HEK293 (cell line): ENCODE measurements at regions not wholly inside any gene's neighbourhood (a gene's known extent, or its start where the extent isn't known, plus 50 kb on each side); places are given as distances from the start of the nearest gene placed in this dataset.
"Not testable (repeated sequence)": the region's sequence is repeated elsewhere in the genome, so short reads cannot be mapped to it uniquely, and the experiment has no call there.

Source experiments
- CTCF ChIA-PET: fragments of 350-600 bp; formaldehyde crosslinking; extraction: SDS; loops from one replicate; lab custom pipeline; 2021; ENCODE audit warnings: antibody characterized with exemption; lab: Yijun Ruan, JAX
- POLR2A ChIA-PET: fragments of 300-600 bp; formaldehyde crosslinking; extraction: SDS; loops from one replicate; lab custom pipeline; 2020; ENCODE audit warnings: antibody characterized with exemption, inconsistent platforms; lab: Yijun Ruan, JAX
- H3K27ac ChIP-seq: fragments of 200-500 bp; sonication (Bioruptor generic); 2 replicates; pipeline ENCODE4 v1.5.1; 2014; ENCODE audit warnings: low read depth, low read length, control low read depth, inconsistent platforms; ENCODE audit errors: extremely low read depth
- H3K36me3 ChIP-seq, 2 experiments: fragments of 200-500 bp in 1 of 2; sonication (Bioruptor generic) in 1 of 2; 1 replicate in 1 of 2; 2 replicates in 1 of 2; pipeline ENCODE4 v1.5.1; 2014 to 2017; ENCODE audit warnings: inconsistent platforms in 2 of 2, low read length in 2 of 2; ENCODE audit not compliant: control insufficient read depth in 2 of 2, insufficient read depth in 1 of 2
- H3K4me1 ChIP-seq: fragments of 200-500 bp; sonication (Bioruptor generic); 2 replicates; pipeline ENCODE4 v1.5.1; 2014; ENCODE audit warnings: mild to moderate bottlenecking, low read length, inconsistent platforms; ENCODE audit not compliant: control insufficient read depth, insufficient read depth
- H3K4me3 ChIP-seq: 2 replicates; pipeline ENCODE4 v1.5.1; 2011; ENCODE audit warnings: low read depth, mild to moderate bottlenecking, control low read depth, low read length, moderate library complexity
- H3K9me3 ChIP-seq: fragments of 200-500 bp; sonication (Bioruptor generic); 2 replicates; pipeline ENCODE4 v1.5.1; 2014; ENCODE audit warnings: low read depth, low read length, inconsistent platforms; ENCODE audit not compliant: control insufficient read depth, insufficient read depth
- FEZF1 ChIP-seq: fragments of 450-650 bp; formaldehyde crosslinking; IDR thresholded peaks from 2 replicates; pipeline ENCODE4 v1.5.1; 2016; ENCODE audit warnings: missing biosample characterization, missing genetic modification characterization
- IKZF3 ChIP-seq: fragments of 450-650 bp; IDR thresholded peaks from 2 replicates; pipeline ENCODE4 v1.5.0; 2018; ENCODE audit warnings: missing biosample characterization, mild to moderate bottlenecking, missing genetic modification characterization, moderate library complexity
- KLF1 ChIP-seq: fragments of 450-650 bp; formaldehyde crosslinking; IDR thresholded peaks from 2 replicates; pipeline ENCODE4 v1.5.1; 2016; ENCODE audit warnings: missing biosample characterization, missing genetic modification characterization
- KLF10 ChIP-seq: fragments of 450-650 bp; IDR thresholded peaks from 2 replicates; pipeline ENCODE4 v1.5.1; 2018; ENCODE audit warnings: missing biosample characterization, mild to moderate bottlenecking, missing genetic modification characterization
- REST ChIP-seq: fragments of 450-650 bp; formaldehyde crosslinking; IDR thresholded peaks from 2 replicates; pipeline ENCODE4 v1.5.1; 2016; ENCODE audit warnings: missing biosample characterization, missing genetic modification characterization
- SP2 ChIP-seq: fragments of 450-650 bp; formaldehyde crosslinking; IDR thresholded peaks from 2 replicates; pipeline ENCODE4 v1.5.1; 2016; ENCODE audit warnings: missing biosample characterization, missing genetic modification characterization
- ZBTB20 ChIP-seq: fragments of 450-650 bp; formaldehyde crosslinking; IDR thresholded peaks from 2 replicates; pipeline ENCODE4 v1.5.1; 2016; ENCODE audit warnings: missing biosample characterization, missing genetic modification characterization
- ZBTB26 ChIP-seq: fragments of 450-650 bp; formaldehyde crosslinking; optimal IDR thresholded peaks from 2 replicates; pipeline ENCODE3; 2016; ENCODE audit warnings: missing biosample characterization, mild to moderate bottlenecking, missing genetic modification characterization
- ZBTB8A ChIP-seq: fragments of 450-650 bp; formaldehyde crosslinking; IDR thresholded peaks from 2 replicates; pipeline ENCODE4 v1.5.1; 2016; ENCODE audit warnings: missing biosample characterization, missing genetic modification characterization
- ZFP69B ChIP-seq: fragments of 450-650 bp; formaldehyde crosslinking; IDR thresholded peaks from 2 replicates; pipeline ENCODE4 v1.5.1; 2016; ENCODE audit warnings: missing biosample characterization, missing genetic modification characterization
- ZNF146 ChIP-seq: fragments of 450-650 bp; formaldehyde crosslinking; IDR thresholded peaks from 2 replicates; pipeline ENCODE4 v1.5.1; 2016; ENCODE audit warnings: missing biosample characterization, missing genetic modification characterization
- ZNF184 ChIP-seq: fragments of 450-650 bp; IDR thresholded peaks from 2 replicates; pipeline ENCODE4 v1.5.1; 2018; ENCODE audit warnings: missing biosample characterization, mild to moderate bottlenecking, missing genetic modification characterization
- ZNF2 ChIP-seq: fragments of 450-650 bp; formaldehyde crosslinking; IDR thresholded peaks from 2 replicates; pipeline ENCODE4 v1.5.1; 2016; ENCODE audit warnings: missing biosample characterization, missing genetic modification characterization
- ZNF24 ChIP-seq: fragments of 450-650 bp; formaldehyde crosslinking; IDR thresholded peaks from 2 replicates; pipeline ENCODE4 v1.5.1; 2016; ENCODE audit warnings: missing biosample characterization, missing genetic modification characterization
- ZNF280D ChIP-seq: fragments of 450-650 bp; formaldehyde crosslinking; IDR thresholded peaks from 2 replicates; pipeline ENCODE4 v1.5.1; 2016; ENCODE audit warnings: missing biosample characterization, missing genetic modification characterization
- ZNF341 ChIP-seq: fragments of 450-650 bp; formaldehyde crosslinking; IDR thresholded peaks from 2 replicates; pipeline ENCODE4; 2016; ENCODE audit warnings: low read depth, missing biosample characterization, missing genetic modification characterization
- ZNF629 ChIP-seq: fragments of 450-650 bp; formaldehyde crosslinking; IDR thresholded peaks from 2 replicates; pipeline ENCODE4 v1.5.1; 2017; ENCODE audit warnings: missing biosample characterization, missing genetic modification characterization
- ZNF791 ChIP-seq: fragments of 450-650 bp; formaldehyde crosslinking; IDR thresholded peaks from 2 replicates; pipeline ENCODE4 v1.5.1; 2016; ENCODE audit warnings: missing biosample characterization, missing genetic modification characterization
- ZNF843 ChIP-seq: fragments of 450-650 bp; formaldehyde crosslinking; IDR thresholded peaks from 2 replicates; pipeline ENCODE4 v1.5.1; 2016; ENCODE audit warnings: missing biosample characterization, missing genetic modification characterization
- ZSCAN30 ChIP-seq: fragments of 450-650 bp; IDR thresholded peaks from 2 replicates; pipeline ENCODE4 v1.5.1; 2018; ENCODE audit warnings: missing biosample characterization, mild to moderate bottlenecking, missing genetic modification characterization, moderate library complexity

- ChIA-PET POLR2A (no interaction called here), CTCF (no interaction called here)
- Histone ChIP-seq H3K9me3 (no peaks in the 10 kb centered on the region), H3K4me1 (no peaks in the 10 kb centered on the region), H3K4me3 (no peak overlapping the region), H3K36me3 (no peaks in the 10 kb centered on the region), H3K27ac (no peak overlapping the region)
- TF ChIP-seq ZBTB20 (tag by site-specific recombination) = no peak
- no peak for TF ChIP-seq ZNF791 (tag by site-specific recombination)
- TF ChIP-seq SP2 (tag by site-specific recombination) = no peak
- TF ChIP-seq FEZF1 (tag by site-specific recombination) = no peak
- TF ChIP-seq ZSCAN30 (tag by site-specific recombination) = no peak
- TF ChIP-seq ZNF341 (tag by site-specific recombination) = no peak
- no peak for TF ChIP-seq KLF10 (tag by site-specific recombination)
- TF ChIP-seq ZFP69B (tag by site-specific recombination) = no peak
- TF ChIP-seq ZNF184 (tag by site-specific recombination) = no peak
These were observed 316.4 kb upstream of the RNF32 start for GRCh38 chr7:156324201-156324600.

GRCh38 chr7:156321430-156321829 is 319.1 kb upstream of the RNF32 start:
- H3K4me3 ChIP-seq, H3K27ac ChIP-seq: not testable (repeated sequence)

GRCh38 chr7:156318926-156319325 is 321.6 kb upstream of the RNF32 start:
- Histone ChIP-seq H3K27ac (no peak overlapping the region), H3K36me3 (no peaks in the 10 kb centered on the region), H3K9me3 (no peaks in the 10 kb centered on the region), H3K4me3 (no peak overlapping the region), H3K4me1 (no peaks in the 10 kb centered on the region)
- POLR2A ChIA-PET = no interaction called here
- TF ChIP-seq KLF1 (tag by site-specific recombination) = no peak
- no peak for TF ChIP-seq ZBTB8A
- TF ChIP-seq ZNF24 (tag by site-specific recombination) = no peak
- TF ChIP-seq ZNF843 (tag by site-specific recombination) = no peak
- no peak for TF ChIP-seq ZNF2 (tag by site-specific recombination)
- no peak for TF ChIP-seq IKZF3 (tag by site-specific recombination)
- no peak for TF ChIP-seq ZBTB26
- no peak for TF ChIP-seq REST (tag by site-specific recombination)
- TF ChIP-seq ZNF629 = no peak
- TF ChIP-seq, all 188 proteins: peak for 0
- CTCF ChIA-PET = no interaction called here

More at GRCh38 chr7:156321430-156321829, 319.1 kb upstream of the RNF32 start:
- POLR2A ChIA-PET, H3K36me3 ChIP-seq, CTCF ChIA-PET, H3K9me3 ChIP-seq, H3K4me1 ChIP-seq: not testable (repeated sequence)
- 0 out of 2 replicates have a peak, but pooled peaks have one; percentile 39 for TF ChIP-seq ZNF280D (tag by site-specific recombination)
- TF ChIP-seq ZNF146 (tag by site-specific recombination) = peak; percentile 65
